ENCODE measurements at regions not wholly inside any gene's neighbourhood (a gene's known extent, or its start where the extent isn't known, plus 50 kb on each side); places are given as distances from the start of the nearest gene placed in this dataset.

DNA sequence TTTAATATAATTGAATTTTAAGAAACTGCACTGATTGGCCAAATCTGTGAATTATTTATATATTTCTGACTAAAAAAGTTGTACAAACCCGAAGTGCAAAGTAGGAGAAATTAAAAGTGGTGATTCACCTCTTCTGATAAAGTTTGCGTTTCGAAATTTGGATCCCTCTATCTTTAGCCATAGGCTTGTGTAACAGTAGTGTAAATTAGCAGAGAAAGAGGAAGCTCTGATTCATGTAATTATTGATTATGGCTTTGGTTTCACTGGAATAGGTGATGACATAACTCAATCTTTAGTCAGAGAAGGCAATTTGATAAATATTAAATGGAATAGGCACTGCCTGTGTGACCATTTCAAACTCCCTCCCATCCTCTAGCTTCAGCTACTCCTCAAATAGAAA lies 717.8 kb upstream of the PCDH7 start:
- no peak for DNase-seq (ENCODE audit: low read depth)
- TF ChIP-seq, protein P1, sequence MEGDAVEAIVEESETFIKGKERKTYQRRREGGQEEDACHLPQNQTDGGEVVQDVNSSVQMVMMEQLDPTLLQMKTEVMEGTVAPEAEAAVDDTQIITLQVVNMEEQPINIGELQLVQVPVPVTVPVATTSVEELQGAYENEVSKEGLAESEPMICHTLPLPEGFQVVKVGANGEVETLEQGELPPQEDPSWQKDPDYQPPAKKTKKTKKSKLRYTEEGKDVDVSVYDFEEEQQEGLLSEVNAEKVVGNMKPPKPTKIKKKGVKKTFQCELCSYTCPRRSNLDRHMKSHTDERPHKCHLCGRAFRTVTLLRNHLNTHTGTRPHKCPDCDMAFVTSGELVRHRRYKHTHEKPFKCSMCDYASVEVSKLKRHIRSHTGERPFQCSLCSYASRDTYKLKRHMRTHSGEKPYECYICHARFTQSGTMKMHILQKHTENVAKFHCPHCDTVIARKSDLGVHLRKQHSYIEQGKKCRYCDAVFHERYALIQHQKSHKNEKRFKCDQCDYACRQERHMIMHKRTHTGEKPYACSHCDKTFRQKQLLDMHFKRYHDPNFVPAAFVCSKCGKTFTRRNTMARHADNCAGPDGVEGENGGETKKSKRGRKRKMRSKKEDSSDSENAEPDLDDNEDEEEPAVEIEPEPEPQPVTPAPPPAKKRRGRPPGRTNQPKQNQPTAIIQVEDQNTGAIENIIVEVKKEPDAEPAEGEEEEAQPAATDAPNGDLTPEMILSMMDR (IDR thresholded peaks at IDR 0.05; ENCODE audit: insufficient read depth, low read depth, low read length): no peak
- no peak overlapping the region for H3K4me3 ChIP-seq (ENCODE audit: low read depth, low read length)

DNA sequence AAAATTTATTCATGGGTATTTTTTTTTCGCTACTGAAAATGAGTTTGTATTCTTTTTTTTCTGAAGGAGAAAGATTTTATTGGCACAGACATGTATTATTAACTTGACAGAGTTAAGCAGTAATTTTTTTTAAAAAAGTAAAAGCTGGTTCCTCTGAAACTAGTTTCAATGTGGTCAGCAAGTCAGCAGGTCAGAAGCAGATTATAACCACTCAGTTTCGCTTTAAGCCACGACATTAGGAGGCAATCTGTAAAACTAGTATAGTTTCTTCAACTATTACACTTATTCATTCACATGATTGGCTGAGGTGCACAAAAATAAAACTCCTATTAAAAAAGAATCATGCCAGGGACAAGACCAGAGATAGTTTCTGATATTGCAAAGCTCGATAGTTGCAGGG lies 714.2 kb upstream of the PCDH7 start:
- TF ChIP-seq, protein P1 (IDR thresholded peaks at IDR 0.05; ENCODE audit: insufficient read depth, low read depth, low read length): no peak

DNA sequence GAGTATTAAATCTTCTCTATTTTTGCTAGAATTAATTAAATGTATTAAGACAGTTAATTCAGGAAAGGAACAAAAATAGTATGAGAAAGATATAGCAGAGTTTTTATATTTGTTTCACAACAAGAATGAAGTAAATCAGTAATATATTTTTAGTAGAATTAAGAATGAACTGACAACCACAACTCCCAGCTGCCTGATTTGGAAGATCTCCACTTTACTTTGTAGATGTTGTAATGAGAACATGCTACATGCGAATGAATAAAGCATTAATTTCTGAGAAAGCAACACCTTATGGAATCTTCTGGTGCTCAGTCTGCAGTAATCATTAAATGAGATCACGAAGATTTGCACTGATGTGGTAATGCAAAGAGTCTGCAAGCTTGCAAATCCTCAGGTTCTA lies 695.6 kb upstream of the PCDH7 start:
- DNase-seq (ENCODE audit: low read depth): no peak
- H3K4me3 ChIP-seq (ENCODE audit: low read depth, low read length): no peak overlapping the region
- TF ChIP-seq, protein P1 (IDR thresholded peaks at IDR 0.05; ENCODE audit: insufficient read depth, low read depth, low read length): no peak

More for the DNA sequence above, 714.2 kb upstream of the PCDH7 start:
- DNase-seq (ENCODE audit: low read depth): no peak
- H3K4me3 ChIP-seq (ENCODE audit: low read depth, low read length): no peak overlapping the region

DNA sequence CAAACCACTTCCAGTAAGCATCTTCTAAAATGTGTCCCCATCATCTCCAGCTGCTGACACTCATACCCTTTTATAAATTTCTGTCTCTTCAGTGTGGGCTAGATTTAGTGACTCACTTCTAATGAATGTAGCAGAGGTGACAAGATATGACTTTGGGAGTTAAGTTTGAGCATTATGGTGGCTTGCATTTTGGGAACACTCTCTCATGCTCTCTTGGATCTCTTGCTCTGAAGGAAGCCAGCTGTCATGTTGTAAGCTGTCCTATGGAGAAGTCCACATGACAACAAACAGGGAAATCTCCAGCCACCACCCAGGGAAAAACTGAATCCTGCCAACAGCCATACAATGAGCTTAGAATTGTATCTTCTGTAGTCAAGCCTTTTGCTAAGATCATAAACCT lies 691.3 kb upstream of the PCDH7 start:
- no peak for DNase-seq (ENCODE audit: low read depth)
- TF ChIP-seq, protein P1 (IDR thresholded peaks at IDR 0.05; ENCODE audit: insufficient read depth, low read depth, low read length): no peak
- H3K4me3 ChIP-seq (ENCODE audit: low read depth, low read length): no peak overlapping the region

DNA sequence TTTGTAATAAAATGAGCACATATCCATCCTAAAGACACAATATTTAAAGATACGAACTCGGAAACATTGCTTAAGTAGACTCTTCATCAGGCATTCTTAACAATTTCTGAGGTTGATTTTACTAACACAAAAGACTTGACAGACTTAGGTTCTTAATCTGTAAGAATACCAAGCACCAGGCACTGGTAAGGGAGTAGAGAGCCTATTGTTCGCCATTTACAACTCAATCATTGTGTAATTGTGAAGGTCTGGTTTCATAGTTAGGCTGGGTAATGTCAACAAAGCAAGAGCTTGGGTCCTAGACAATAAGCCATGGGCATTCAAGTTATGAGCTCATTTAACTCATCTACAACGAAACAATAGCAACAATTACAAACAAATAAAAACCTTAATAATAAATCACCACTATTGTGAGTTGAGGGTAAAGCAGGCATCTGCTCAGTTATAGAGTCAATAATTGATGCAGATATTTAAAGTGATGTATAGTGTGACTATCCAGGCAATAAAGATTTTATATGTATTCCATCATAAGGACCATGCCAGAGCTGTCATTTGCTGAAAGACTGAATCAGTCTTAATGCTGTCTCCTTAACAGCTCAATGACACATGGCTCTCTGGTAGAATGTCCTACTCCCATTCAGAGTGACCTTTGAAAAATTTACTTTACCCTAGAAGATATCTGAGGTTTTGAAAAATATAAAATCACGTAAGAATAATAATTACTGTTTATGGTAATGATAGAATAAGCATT lies 664.0 kb upstream of the PCDH7 start:
- no peak overlapping the region for H3K4me3 ChIP-seq (ENCODE audit: low read depth, low read length)
- TF ChIP-seq, protein P1 (IDR thresholded peaks at IDR 0.05; ENCODE audit: insufficient read depth, low read depth, low read length): no peak
- no peak for DNase-seq (ENCODE audit: low read depth)

DNA sequence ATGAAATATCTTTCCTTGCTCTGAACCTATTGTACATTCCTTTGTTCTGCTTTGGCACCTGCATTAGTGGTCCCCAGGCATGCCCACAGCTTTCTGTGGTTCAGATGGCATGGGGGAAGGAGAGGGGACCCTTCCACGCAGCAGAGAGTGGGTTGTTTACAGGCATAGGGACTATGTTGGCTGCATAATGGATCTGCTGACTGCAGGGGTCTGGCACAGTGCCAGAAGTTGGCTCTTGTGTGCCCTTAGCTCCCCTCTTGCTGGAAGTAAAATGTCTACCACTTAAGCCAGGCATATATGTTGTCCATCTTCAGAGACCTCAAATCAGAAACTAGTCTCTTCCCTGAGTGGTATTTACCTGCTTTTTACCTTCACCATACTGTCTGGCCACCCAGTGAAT lies 651.9 kb upstream of the PCDH7 start:
- no peak overlapping the region for H3K4me3 ChIP-seq (ENCODE audit: low read depth, low read length)
- DNase-seq (ENCODE audit: low read depth): no peak
- TF ChIP-seq, protein P1 (IDR thresholded peaks at IDR 0.05; ENCODE audit: insufficient read depth, low read depth, low read length): no peak
